ENCODE measurements at regions not wholly inside any gene's neighbourhood (a gene's known extent, or its start where the extent isn't known, plus 50 kb on each side); places are given as distances from the start of the nearest gene placed in this dataset.

DNA sequence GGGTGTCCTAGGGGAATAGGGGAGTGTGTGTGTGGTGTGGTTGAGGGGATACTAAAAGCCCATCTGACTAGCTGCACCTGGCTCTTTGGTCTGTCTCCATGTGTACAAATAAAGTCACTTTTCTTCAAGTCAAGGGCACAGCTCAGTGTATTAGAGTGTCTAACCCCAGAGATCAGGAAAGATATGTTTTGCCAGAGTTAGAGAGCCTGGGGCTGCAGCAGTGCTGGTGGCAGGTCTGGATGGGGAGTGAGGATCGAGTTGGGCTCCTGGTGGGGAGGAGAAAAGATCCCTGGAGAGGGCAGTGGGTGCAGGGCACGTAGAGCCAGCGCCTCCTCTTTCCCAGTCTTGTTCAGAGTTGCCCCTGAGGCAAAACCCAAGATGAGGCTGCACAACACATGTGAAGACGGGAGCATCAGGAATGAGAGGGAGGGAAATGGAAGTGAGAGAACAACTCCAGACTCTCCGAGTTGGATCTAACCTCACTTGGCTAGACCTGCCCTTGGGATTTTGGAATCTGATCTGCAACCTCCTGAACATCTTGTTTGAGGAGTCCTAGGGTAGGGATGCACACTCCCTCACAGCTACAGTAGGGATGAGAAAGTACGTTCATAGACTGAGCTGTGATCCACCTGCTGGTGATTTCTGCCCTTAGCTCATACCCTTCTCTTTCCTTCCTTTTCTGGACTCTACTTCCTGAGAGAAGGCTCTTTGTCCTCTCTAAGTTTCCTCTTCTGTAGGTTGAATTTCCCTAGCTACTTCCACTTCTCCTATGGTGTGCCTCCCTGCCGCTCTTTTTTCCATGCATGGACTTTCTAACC, 309.9 kb downstream of the ZSWIM6 start:
- H3K27ac Mint-ChIP-seq, result no peak overlapping the region
- H3K4me1 Mint-ChIP-seq, result no peaks in the 10 kb centered on the region
- Histone ChIP-seq H3K9me3 (ENCODE audit: control insufficient read depth, insufficient read depth, low read length) (no peaks in the 10 kb centered on the region), H3K27ac (ENCODE audit: low read length) (no peak overlapping the region), H3K36me3 (ENCODE audit: control insufficient read depth, insufficient read depth, low read length) (no peaks in the 10 kb centered on the region), H3K4me3 (ENCODE audit: low read length) (no peak overlapping the region), H3K4me1 (ENCODE audit: control insufficient read depth, insufficient read depth, low read length) (no peaks in the 10 kb centered on the region), H3K27me3 (ENCODE audit: control insufficient read depth, insufficient read depth, low read length) (no peaks in the 10 kb centered on the region)
- TF ChIP-seq, protein P1, sequence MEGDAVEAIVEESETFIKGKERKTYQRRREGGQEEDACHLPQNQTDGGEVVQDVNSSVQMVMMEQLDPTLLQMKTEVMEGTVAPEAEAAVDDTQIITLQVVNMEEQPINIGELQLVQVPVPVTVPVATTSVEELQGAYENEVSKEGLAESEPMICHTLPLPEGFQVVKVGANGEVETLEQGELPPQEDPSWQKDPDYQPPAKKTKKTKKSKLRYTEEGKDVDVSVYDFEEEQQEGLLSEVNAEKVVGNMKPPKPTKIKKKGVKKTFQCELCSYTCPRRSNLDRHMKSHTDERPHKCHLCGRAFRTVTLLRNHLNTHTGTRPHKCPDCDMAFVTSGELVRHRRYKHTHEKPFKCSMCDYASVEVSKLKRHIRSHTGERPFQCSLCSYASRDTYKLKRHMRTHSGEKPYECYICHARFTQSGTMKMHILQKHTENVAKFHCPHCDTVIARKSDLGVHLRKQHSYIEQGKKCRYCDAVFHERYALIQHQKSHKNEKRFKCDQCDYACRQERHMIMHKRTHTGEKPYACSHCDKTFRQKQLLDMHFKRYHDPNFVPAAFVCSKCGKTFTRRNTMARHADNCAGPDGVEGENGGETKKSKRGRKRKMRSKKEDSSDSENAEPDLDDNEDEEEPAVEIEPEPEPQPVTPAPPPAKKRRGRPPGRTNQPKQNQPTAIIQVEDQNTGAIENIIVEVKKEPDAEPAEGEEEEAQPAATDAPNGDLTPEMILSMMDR (IDR thresholded peaks at IDR 0.05), result no peak
- intact Hi-C loops (cut with micrococcal nuclease), result no loop called here
- H3K36me3 Mint-ChIP-seq, result no peaks in the 10 kb centered on the region
- DNase-seq (no peak), ATAC-seq (no peak)
- H3K27me3 Mint-ChIP-seq (ENCODE audit: low read depth in 2 of 2), result peaks cover 10 to 23% of the 10 kb centered on the region in 2 donors
- 76% methylated on average over 7 of the region's 7 CpGs for WGBS (ENCODE audit: insufficient coverage)
- H3K9me3 Mint-ChIP-seq, result no peaks in the 10 kb centered on the region
- no peak overlapping the region for H3K4me3 Mint-ChIP-seq

GRCh38 chr5:61647672-61648071, 315.6 kb downstream of the ZSWIM6 start:
- no peaks in the 10 kb centered on the region for H3K27me3 ChIP-seq (ENCODE audit: control insufficient read depth, insufficient read depth, low read length)
- intact Hi-C loops (cut with micrococcal nuclease), result no loop called here
- WGBS (ENCODE audit: insufficient coverage), result 95% methylated on average over 4 of the region's 6 CpGs
- H3K36me3 ChIP-seq (ENCODE audit: control insufficient read depth, insufficient read depth, low read length), result no peaks in the 10 kb centered on the region
- Mint-ChIP-seq H3K27ac (no peak overlapping the region), H3K4me1 (no peaks in the 10 kb centered on the region), H3K36me3 (no peaks in the 10 kb centered on the region), H3K27me3 (ENCODE audit: low read depth in 2 of 2) (peaks cover 10 to 13% of the 10 kb centered on the region in 2 donors), H3K9me3 (no peaks in the 10 kb centered on the region), H3K4me3 (no peak overlapping the region)
- ATAC-seq (no peak), DNase-seq (no peak)
- H3K27ac ChIP-seq (ENCODE audit: low read length), result no peak overlapping the region
- TF ChIP-seq, protein P1 (IDR thresholded peaks at IDR 0.05), result no peak
- no peaks in the 10 kb centered on the region for H3K9me3 ChIP-seq (ENCODE audit: control insufficient read depth, insufficient read depth, low read length)
- H3K4me3 ChIP-seq (ENCODE audit: low read length), result no peak overlapping the region
- H3K4me1 ChIP-seq (ENCODE audit: control insufficient read depth, insufficient read depth, low read length), result no peaks in the 10 kb centered on the region

DNA sequence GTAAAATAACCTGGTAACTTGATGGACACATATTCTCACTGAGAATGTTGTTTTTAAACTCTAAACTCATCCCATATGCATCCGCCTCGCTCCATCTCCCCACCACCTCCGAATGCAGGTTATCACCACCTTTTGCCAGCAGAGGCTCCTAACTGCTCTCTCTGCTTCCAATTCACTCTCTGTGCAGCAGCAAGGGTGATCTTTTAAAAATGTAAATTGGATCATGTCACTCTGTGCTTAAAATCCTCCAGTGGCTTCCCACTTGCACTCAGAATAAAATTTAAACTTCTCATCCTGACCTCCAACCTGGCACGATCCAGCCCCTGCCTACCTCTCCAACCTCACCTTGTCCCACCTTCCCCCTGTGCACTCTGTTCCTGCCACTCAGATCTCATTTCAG, 317.2 kb downstream of the ZSWIM6 start:
- intact Hi-C loops (cut with micrococcal nuclease), result no loop called here
- H3K27me3 ChIP-seq (ENCODE audit: control insufficient read depth, insufficient read depth, low read length), result no peaks in the 10 kb centered on the region
- ATAC-seq (no peak), DNase-seq (no peak)
- 96% methylated on average over 4 of the region's 4 CpGs for WGBS (ENCODE audit: insufficient coverage)
- no peaks in the 10 kb centered on the region for H3K36me3 ChIP-seq (ENCODE audit: control insufficient read depth, insufficient read depth, low read length)
- no peaks in the 10 kb centered on the region for H3K9me3 Mint-ChIP-seq
- H3K27ac ChIP-seq (ENCODE audit: low read length), result no peak overlapping the region
- TF ChIP-seq, protein P1 (IDR thresholded peaks at IDR 0.05), result no peak
- H3K4me1 ChIP-seq (ENCODE audit: control insufficient read depth, insufficient read depth, low read length), result no peaks in the 10 kb centered on the region
- H3K4me1 Mint-ChIP-seq, result no peaks in the 10 kb centered on the region
- peaks cover 10 to 16% of the 10 kb centered on the region in 2 donors for H3K27me3 Mint-ChIP-seq (ENCODE audit: low read depth in 2 of 2)
- H3K27ac Mint-ChIP-seq, result no peak overlapping the region
- H3K4me3 ChIP-seq (ENCODE audit: low read length), result no peak overlapping the region
- H3K9me3 ChIP-seq (ENCODE audit: control insufficient read depth, insufficient read depth, low read length), result no peaks in the 10 kb centered on the region
- no peaks in the 10 kb centered on the region for H3K36me3 Mint-ChIP-seq
- no peak overlapping the region for H3K4me3 Mint-ChIP-seq

- no peaks in the 10 kb centered on the region for H3K36me3 Mint-ChIP-seq
- no peaks in the 10 kb centered on the region for H3K4me1 Mint-ChIP-seq
- ATAC-seq, result no peak
Observed at GRCh38 chr5:61649971-61650370, 317.9 kb downstream of the ZSWIM6 start.

More at GRCh38 chr5:61649971-61650370, 317.9 kb downstream of the ZSWIM6 start:
- Histone ChIP-seq H3K9me3 (ENCODE audit: control insufficient read depth, insufficient read depth, low read length) (no peaks in the 10 kb centered on the region), H3K27ac (ENCODE audit: low read length) (no peak overlapping the region), H3K4me1 (ENCODE audit: control insufficient read depth, insufficient read depth, low read length) (no peaks in the 10 kb centered on the region), H3K36me3 (ENCODE audit: control insufficient read depth, insufficient read depth, low read length) (no peaks in the 10 kb centered on the region), H3K27me3 (ENCODE audit: control insufficient read depth, insufficient read depth, low read length) (no peaks in the 10 kb centered on the region), H3K4me3 (ENCODE audit: low read length) (no peak overlapping the region)
- 92% methylated on average over 5 of the region's 5 CpGs for WGBS (ENCODE audit: insufficient coverage)
- TF ChIP-seq, protein P1 (IDR thresholded peaks at IDR 0.05), result no peak
- intact Hi-C loops (cut with micrococcal nuclease), result no loop called here
- H3K4me3 Mint-ChIP-seq, result no peak overlapping the region
- DNase-seq, result no peak
- H3K27ac Mint-ChIP-seq, result no peak overlapping the region
- peaks cover 12 to 14% of the 10 kb centered on the region in 2 donors for H3K27me3 Mint-ChIP-seq (ENCODE audit: low read depth in 2 of 2)
- H3K9me3 Mint-ChIP-seq, result no peaks in the 10 kb centered on the region

All from natural killer cell (primary cell).